HEK293 (cell line): ENCODE measurements at regions not wholly inside any gene's neighbourhood (a gene's known extent, or its start where the extent isn't known, plus 50 kb on each side); places are given as distances from the start of the nearest gene placed in this dataset.

Experiments used
- CTCF ChIA-PET: fragments of 350-600 bp; formaldehyde crosslinking; extraction: SDS; loops from one replicate; lab custom pipeline; 2021; ENCODE audit warnings: antibody characterized with exemption; lab: Yijun Ruan, JAX
- POLR2A ChIA-PET: fragments of 300-600 bp; formaldehyde crosslinking; extraction: SDS; loops from one replicate; lab custom pipeline; 2020; ENCODE audit warnings: antibody characterized with exemption, inconsistent platforms; lab: Yijun Ruan, JAX
- H3K27ac ChIP-seq: fragments of 200-500 bp; sonication (Bioruptor generic); 2 replicates; pipeline ENCODE4 v1.5.1; 2014; ENCODE audit warnings: low read depth, low read length, control low read depth, inconsistent platforms; ENCODE audit errors: extremely low read depth
- H3K36me3 ChIP-seq, 2 experiments: fragments of 200-500 bp in 1 of 2; sonication (Bioruptor generic) in 1 of 2; 1 replicate in 1 of 2; 2 replicates in 1 of 2; pipeline ENCODE4 v1.5.1; 2014 to 2017; ENCODE audit warnings: inconsistent platforms in 2 of 2, low read length in 2 of 2; ENCODE audit not compliant: control insufficient read depth in 2 of 2, insufficient read depth in 1 of 2
- H3K4me1 ChIP-seq: fragments of 200-500 bp; sonication (Bioruptor generic); 2 replicates; pipeline ENCODE4 v1.5.1; 2014; ENCODE audit warnings: mild to moderate bottlenecking, low read length, inconsistent platforms; ENCODE audit not compliant: control insufficient read depth, insufficient read depth
- H3K4me3 ChIP-seq: 2 replicates; pipeline ENCODE4 v1.5.1; 2011; ENCODE audit warnings: low read depth, mild to moderate bottlenecking, control low read depth, low read length, moderate library complexity
- H3K9me3 ChIP-seq: fragments of 200-500 bp; sonication (Bioruptor generic); 2 replicates; pipeline ENCODE4 v1.5.1; 2014; ENCODE audit warnings: low read depth, low read length, inconsistent platforms; ENCODE audit not compliant: control insufficient read depth, insufficient read depth
- HOXA7 ChIP-seq: sonication (generic); formaldehyde crosslinking; IDR thresholded peaks from 2 replicates; pipeline ENCODE4 v1.8.1; 2022; ENCODE audit warnings: missing genetic modification reagents, borderline replicate concordance
- TCF7L2 ChIP-seq: IDR thresholded peaks from 2 replicates; pipeline ENCODE4 v1.6.1; 2011; ENCODE audit warnings: low read depth, mild to moderate bottlenecking, inconsistent platforms, low read length, moderate library complexity, borderline replicate concordance
- WT1 ChIP-seq: fragments of 450-650 bp; formaldehyde crosslinking; IDR thresholded peaks from 2 replicates; pipeline ENCODE4 v1.5.1; 2016; ENCODE audit warnings: missing biosample characterization, missing genetic modification characterization
- ZBTB11 ChIP-seq: fragments of 450-650 bp; formaldehyde crosslinking; conservative IDR thresholded peaks from 2 replicates; pipeline ENCODE4 v1.5.1; 2016; ENCODE audit warnings: low read depth, missing biosample characterization, missing genetic modification characterization
- ZEB2 ChIP-seq: fragments of 450-650 bp; formaldehyde crosslinking; IDR thresholded peaks from 2 replicates; pipeline ENCODE4 v1.5.1; 2016; ENCODE audit warnings: missing biosample characterization, missing genetic modification characterization
- ZNF19 ChIP-seq: fragments of 450-650 bp; formaldehyde crosslinking; IDR thresholded peaks from 2 replicates; pipeline ENCODE4; 2016; ENCODE audit warnings: missing biosample characterization, missing genetic modification characterization, low read depth
- ZNF202 ChIP-seq: fragments of 450-650 bp; formaldehyde crosslinking; IDR thresholded peaks from 2 replicates; pipeline ENCODE4 v1.5.1; 2016; ENCODE audit warnings: missing biosample characterization, missing genetic modification characterization, borderline replicate concordance
- ZNF239 ChIP-seq: fragments of 450-650 bp; formaldehyde crosslinking; IDR thresholded peaks from 2 replicates; pipeline ENCODE4 v1.5.1; 2016; ENCODE audit warnings: missing biosample characterization, missing genetic modification characterization
- ZNF426 ChIP-seq: fragments of 450-650 bp; formaldehyde crosslinking; IDR thresholded peaks from 2 replicates; pipeline ENCODE4 v1.5.1; 2017; ENCODE audit warnings: missing biosample characterization, missing genetic modification characterization, mild to moderate bottlenecking, inconsistent platforms, moderate library complexity
- ZNF433 ChIP-seq: fragments of 450-650 bp; formaldehyde crosslinking; IDR thresholded peaks from 2 replicates; pipeline ENCODE4 v1.5.1; 2016; ENCODE audit warnings: missing biosample characterization, missing genetic modification characterization, low read depth
- ZNF561 ChIP-seq: fragments of 450-650 bp; IDR thresholded peaks from 2 replicates; pipeline ENCODE4 v1.5.1; 2018; ENCODE audit warnings: missing biosample characterization, missing genetic modification characterization, borderline replicate concordance
- ZNF626 ChIP-seq: fragments of 450-650 bp; sonication (Bioruptor Pico); formaldehyde crosslinking; IDR thresholded peaks from 2 replicates; pipeline ENCODE4 v1.5.1; 2018; ENCODE audit warnings: missing biosample characterization, missing genetic modification characterization, inconsistent platforms
- ZNF660 ChIP-seq: fragments of 450-650 bp; IDR thresholded peaks from 2 replicates; pipeline ENCODE4 v1.5.1; 2018; ENCODE audit warnings: missing biosample characterization, mild to moderate bottlenecking, missing genetic modification characterization
- ZNF670 ChIP-seq: fragments of 450-650 bp; formaldehyde crosslinking; IDR thresholded peaks from 2 replicates; pipeline ENCODE4 v1.5.1; 2016; ENCODE audit warnings: missing biosample characterization, missing genetic modification characterization, low read depth
- ZNF843 ChIP-seq: fragments of 450-650 bp; formaldehyde crosslinking; IDR thresholded peaks from 2 replicates; pipeline ENCODE4 v1.5.1; 2016; ENCODE audit warnings: missing biosample characterization, missing genetic modification characterization
- ZXDB ChIP-seq: fragments of 450-650 bp; formaldehyde crosslinking; IDR thresholded peaks from 2 replicates; pipeline ENCODE4 v1.5.1; 2016; ENCODE audit warnings: missing biosample characterization, missing genetic modification characterization
- TF ChIP-seq, protein P1 (sequence below): fragments of 450-650 bp; formaldehyde crosslinking; IDR thresholded peaks from 2 replicates; pipeline ENCODE4 v1.5.1; 2017; ENCODE audit warnings: missing biosample characterization, missing genetic modification characterization
- TF ChIP-seq, protein P2 (sequence below): fragments of 450-650 bp; formaldehyde crosslinking; conservative IDR thresholded peaks from 2 replicates; pipeline ENCODE4 v1.5.1; 2016; ENCODE audit warnings: low read depth, missing biosample characterization, missing genetic modification characterization
- TF ChIP-seq, protein P3 (sequence below): fragments of 450-650 bp; formaldehyde crosslinking; optimal IDR thresholded peaks from 2 replicates; pipeline ENCODE3; 2016; ENCODE audit warnings: missing biosample characterization, mild to moderate bottlenecking, missing genetic modification characterization
- TF ChIP-seq, protein P4 (sequence below): fragments of 450-650 bp; formaldehyde crosslinking; IDR thresholded peaks from 2 replicates; pipeline ENCODE4 v1.5.1; 2016; ENCODE audit warnings: missing biosample characterization, missing genetic modification characterization

- POLR2A ChIA-PET, result no interaction called here
- Histone ChIP-seq H3K36me3 (no peaks in the 10 kb centered on the region), H3K9me3 (no peaks in the 10 kb centered on the region), H3K27ac (no peak overlapping the region), H3K4me1 (no peaks in the 10 kb centered on the region), H3K4me3 (no peak overlapping the region)
- no peak for TF ChIP-seq ZNF202 (tag by site-specific recombination)
- TF ChIP-seq, protein P1, sequence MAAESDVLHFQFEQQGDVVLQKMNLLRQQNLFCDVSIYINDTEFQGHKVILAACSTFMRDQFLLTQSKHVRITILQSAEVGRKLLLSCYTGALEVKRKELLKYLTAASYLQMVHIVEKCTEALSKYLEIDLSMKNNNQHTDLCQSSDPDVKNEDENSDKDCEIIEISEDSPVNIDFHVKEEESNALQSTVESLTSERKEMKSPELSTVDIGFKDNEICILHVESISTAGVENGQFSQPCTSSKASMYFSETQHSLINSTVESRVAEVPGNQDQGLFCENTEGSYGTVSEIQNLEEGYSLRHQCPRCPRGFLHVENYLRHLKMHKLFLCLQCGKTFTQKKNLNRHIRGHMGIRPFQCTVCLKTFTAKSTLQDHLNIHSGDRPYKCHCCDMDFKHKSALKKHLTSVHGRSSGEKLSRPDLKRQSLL (tag by site-specific recombination), result no peak
- no peak for TF ChIP-seq ZNF561 (tag by site-specific recombination)
- no peak for TF ChIP-seq ZBTB11
- TF ChIP-seq ZNF670 (tag by site-specific recombination), result no peak
- TF ChIP-seq TCF7L2, result no peak
- no peak for TF ChIP-seq ZNF19 (tag by site-specific recombination)
- TF ChIP-seq HOXA7 (CRISPR knock-in tag), result no peak
- TF ChIP-seq ZNF660 (tag by site-specific recombination), result no peak
- TF ChIP-seq ZNF426, result no peak
- CTCF ChIA-PET, result no interaction called here
Measured at GRCh38 chrX:51053741-51054140, 143.2 kb downstream of the BMP15 start.

- no peaks in the 10 kb centered on the region for H3K9me3 ChIP-seq
- H3K4me1 ChIP-seq, result no peaks in the 10 kb centered on the region
- POLR2A ChIA-PET, result no interaction called here
- H3K27ac ChIP-seq, result no peak overlapping the region
- CTCF ChIA-PET, result no interaction called here
- H3K4me3 ChIP-seq, result no peak overlapping the region
- H3K36me3 ChIP-seq, result no peaks in the 10 kb centered on the region
- no peak for TF ChIP-seq ZNF239 (tag by site-specific recombination)
- TF ChIP-seq ZEB2 (tag by site-specific recombination), result no peak
- TF ChIP-seq, protein P2, sequence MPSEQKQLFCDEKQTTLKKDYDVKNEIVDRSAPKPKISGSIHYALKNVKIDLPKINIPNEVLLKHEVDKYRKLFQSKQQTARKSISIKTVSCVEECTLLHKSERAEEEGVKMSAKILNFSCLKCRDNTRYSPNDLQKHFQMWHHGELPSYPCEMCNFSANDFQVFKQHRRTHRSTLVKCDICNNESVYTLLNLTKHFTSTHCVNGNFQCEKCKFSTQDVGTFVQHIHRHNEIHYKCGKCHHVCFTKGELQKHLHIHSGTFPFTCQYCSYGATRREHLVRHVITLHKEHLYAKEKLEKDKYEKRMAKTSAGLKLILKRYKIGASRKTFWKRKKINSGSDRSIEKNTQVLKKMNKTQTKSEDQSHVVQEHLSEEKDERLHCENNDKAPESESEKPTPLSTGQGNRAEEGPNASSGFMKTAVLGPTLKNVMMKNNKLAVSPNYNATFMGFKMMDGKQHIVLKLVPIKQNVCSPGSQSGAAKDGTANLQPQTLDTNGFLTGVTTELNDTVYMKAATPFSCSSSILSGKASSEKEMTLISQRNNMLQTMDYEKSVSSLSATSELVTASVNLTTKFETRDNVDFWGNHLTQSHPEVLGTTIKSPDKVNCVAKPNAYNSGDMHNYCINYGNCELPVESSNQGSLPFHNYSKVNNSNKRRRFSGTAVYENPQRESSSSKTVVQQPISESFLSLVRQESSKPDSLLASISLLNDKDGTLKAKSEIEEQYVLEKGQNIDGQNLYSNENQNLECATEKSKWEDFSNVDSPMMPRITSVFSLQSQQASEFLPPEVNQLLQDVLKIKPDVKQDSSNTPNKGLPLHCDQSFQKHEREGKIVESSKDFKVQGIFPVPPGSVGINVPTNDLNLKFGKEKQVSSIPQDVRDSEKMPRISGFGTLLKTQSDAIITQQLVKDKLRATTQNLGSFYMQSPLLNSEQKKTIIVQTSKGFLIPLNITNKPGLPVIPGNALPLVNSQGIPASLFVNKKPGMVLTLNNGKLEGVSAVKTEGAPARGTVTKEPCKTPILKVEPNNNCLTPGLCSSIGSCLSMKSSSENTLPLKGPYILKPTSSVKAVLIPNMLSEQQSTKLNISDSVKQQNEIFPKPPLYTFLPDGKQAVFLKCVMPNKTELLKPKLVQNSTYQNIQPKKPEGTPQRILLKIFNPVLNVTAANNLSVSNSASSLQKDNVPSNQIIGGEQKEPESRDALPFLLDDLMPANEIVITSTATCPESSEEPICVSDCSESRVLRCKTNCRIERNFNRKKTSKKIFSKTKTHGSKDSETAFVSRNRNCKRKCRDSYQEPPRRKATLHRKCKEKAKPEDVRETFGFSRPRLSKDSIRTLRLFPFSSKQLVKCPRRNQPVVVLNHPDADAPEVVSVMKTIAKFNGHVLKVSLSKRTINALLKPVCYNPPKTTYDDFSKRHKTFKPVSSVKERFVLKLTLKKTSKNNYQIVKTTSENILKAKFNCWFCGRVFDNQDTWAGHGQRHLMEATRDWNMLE, result no peak
- TF ChIP-seq, protein P3, sequence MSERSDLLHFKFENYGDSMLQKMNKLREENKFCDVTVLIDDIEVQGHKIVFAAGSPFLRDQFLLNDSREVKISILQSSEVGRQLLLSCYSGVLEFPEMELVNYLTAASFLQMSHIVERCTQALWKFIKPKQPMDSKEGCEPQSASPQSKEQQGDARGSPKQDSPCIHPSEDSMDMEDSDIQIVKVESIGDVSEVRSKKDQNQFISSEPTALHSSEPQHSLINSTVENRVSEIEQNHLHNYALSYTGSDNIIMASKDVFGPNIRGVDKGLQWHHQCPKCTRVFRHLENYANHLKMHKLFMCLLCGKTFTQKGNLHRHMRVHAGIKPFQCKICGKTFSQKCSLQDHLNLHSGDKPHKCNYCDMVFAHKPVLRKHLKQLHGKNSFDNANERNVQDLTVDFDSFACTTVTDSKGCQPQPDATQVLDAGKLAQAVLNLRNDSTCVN (tag by site-specific recombination), result no peak
- TF ChIP-seq, protein P4, sequence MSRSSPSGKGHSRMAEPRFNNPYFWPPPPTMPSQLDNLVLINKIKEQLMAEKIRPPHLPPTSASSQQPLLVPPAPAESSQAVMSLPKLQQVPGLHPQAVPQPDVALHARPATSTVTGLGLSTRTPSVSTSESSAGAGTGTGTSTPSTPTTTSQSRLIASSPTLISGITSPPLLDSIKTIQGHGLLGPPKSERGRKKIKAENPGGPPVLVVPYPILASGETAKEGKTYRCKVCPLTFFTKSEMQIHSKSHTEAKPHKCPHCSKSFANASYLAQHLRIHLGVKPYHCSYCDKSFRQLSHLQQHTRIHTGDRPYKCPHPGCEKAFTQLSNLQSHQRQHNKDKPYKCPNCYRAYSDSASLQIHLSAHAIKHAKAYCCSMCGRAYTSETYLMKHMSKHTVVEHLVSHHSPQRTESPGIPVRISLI, result no peak
- no peak for TF ChIP-seq WT1 (tag by site-specific recombination)
- no peak for TF ChIP-seq HOXA7 (CRISPR knock-in tag)
- TF ChIP-seq ZXDB (tag by site-specific recombination), result no peak
- no peak for TF ChIP-seq ZNF561 (tag by site-specific recombination)
- TF ChIP-seq ZNF843 (tag by site-specific recombination), result no peak
- TF ChIP-seq ZNF626, result no peak
- no peak for TF ChIP-seq ZNF433
Measured at GRCh38 chrX:51098046-51098445, 187.5 kb downstream of the BMP15 start.
